GM13976 (cell line): ENCODE measurements at regions not wholly inside any gene's neighbourhood (a gene's known extent, or its start where the extent isn't known, plus 50 kb on each side); places are given as distances from the start of the nearest gene placed in this dataset.

Experiments
- DNase-seq: peaks from one replicate; pipeline ENCODE4 v3.0.0; 2012; ENCODE audit warnings: low spot score
- in situ Hi-C: fragments of 300-500 bp; cut with MboI; formaldehyde crosslinking; loops from one replicate; pipeline ENCODE4 v1.12.0; 2022; ENCODE audit warnings: low sequenced_read_pairs, mixed read lengths, inconsistent platforms; ENCODE audit not compliant: unreplicated experiment
- TF ChIP-seq, protein P1 (sequence below): IDR thresholded peaks from 2 replicates; pipeline ENCODE4 v1.5.1; 2012; ENCODE audit warnings: borderline replicate concordance, mild to moderate bottlenecking; ENCODE audit not compliant: insufficient read depth; ENCODE audit errors: extremely low read depth, missing control alignments, control extremely low read depth

DNA sequence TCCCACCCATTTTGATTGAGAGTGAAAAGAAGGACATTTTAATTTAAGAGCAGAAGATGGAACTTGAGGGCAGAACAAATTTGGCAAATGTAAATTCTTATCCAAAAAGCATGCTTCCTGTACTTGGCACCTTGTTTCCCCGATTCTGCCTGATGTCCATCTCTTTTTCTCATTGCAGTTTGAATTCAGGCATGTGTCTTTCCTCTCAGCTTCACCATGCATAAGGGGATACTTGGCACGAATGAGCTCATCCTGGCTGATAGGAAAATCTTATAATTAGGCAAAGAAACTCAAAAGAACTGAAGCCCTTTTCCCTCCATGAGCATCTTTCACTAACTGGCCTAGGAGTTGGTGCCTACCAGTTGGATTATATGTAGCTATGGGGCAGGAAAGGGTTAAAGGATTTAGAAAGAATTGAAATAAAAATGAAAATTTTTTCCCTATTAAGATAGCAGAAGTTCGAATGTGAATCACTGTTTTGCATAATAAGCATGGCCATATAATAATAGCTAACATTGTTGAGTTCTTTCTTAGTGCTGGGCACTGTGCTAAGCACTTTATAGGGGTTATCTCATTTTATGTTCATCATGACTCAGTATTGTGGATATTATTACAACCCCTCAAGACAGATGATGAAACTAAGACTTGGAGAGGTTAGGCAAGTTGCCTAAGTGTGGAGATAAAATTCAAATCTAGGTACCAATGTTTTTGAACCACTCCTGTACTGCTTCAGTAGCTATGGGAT, 386.6 kb downstream of the KCNRG start:
- in situ Hi-C loops = no loop called here
- DNase-seq = no peak
- TF ChIP-seq, protein P1, sequence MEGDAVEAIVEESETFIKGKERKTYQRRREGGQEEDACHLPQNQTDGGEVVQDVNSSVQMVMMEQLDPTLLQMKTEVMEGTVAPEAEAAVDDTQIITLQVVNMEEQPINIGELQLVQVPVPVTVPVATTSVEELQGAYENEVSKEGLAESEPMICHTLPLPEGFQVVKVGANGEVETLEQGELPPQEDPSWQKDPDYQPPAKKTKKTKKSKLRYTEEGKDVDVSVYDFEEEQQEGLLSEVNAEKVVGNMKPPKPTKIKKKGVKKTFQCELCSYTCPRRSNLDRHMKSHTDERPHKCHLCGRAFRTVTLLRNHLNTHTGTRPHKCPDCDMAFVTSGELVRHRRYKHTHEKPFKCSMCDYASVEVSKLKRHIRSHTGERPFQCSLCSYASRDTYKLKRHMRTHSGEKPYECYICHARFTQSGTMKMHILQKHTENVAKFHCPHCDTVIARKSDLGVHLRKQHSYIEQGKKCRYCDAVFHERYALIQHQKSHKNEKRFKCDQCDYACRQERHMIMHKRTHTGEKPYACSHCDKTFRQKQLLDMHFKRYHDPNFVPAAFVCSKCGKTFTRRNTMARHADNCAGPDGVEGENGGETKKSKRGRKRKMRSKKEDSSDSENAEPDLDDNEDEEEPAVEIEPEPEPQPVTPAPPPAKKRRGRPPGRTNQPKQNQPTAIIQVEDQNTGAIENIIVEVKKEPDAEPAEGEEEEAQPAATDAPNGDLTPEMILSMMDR = no peak

DNA sequence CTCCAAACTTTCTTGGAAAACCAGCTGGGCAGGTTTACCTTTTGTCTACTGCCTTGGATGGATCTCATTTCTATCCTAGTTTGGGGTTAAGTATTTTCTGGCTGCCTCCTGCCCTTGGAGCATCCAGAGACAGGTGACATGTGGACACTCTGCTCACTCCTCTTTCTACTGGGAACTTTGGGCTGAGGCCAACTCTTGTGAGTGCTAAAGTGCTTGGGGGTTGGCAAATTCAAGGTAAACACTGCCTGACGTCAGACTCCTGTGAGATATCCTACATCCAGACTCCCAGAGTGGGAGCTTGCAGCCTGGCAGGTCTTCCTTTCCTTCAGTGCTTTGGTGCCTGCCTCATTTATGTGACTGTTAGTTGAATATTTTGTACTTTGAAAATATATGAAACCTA, 388.1 kb downstream of the KCNRG start:
- in situ Hi-C loops = no loop called here
- TF ChIP-seq, protein P1 = no peak
- DNase-seq = no peak

DNA sequence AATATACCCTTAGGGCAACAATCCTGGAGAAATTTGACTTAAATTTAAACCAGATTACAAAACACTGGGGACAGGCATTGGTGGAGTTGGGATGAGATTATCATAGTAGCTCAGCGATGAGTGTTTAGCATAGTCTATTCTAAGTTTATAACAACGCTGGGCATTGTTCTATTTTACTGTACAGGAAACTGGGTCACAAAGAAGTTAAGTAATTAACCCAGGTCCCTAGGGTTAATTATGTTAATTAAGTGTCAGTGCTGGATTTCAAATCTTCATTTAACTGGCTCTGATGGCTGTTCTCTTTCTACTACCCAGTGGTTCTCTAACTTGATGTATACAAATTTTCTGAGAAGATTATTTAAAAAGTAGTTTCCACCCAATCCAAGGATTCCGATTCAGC, 388.9 kb downstream of the KCNRG start:
- no peak for DNase-seq
- in situ Hi-C loops = no loop called here
- TF ChIP-seq, protein P1 = no peak

DNA sequence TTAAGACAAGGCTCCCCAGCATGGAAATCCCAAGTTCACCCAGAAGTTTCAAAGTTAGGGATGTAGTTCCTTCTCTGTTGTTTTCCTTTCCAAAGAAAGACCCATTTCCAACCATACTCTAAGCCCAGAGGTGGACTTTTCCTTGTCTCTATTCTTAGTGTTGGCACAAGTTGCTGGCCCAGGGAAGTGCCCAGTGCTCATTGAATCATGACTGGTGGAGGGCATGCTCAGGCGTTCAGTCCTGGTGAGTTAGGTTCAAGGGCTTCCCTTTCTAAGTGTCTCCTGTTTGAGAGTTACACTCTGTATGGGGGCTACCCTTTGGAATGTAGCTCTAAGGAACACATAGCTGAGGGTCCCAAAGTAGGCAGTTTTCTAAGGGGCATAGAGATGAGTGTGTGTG, 389.5 kb downstream of the KCNRG start:
- TF ChIP-seq, protein P1 = no peak
- no peak for DNase-seq
- in situ Hi-C loops = no loop called here

DNA sequence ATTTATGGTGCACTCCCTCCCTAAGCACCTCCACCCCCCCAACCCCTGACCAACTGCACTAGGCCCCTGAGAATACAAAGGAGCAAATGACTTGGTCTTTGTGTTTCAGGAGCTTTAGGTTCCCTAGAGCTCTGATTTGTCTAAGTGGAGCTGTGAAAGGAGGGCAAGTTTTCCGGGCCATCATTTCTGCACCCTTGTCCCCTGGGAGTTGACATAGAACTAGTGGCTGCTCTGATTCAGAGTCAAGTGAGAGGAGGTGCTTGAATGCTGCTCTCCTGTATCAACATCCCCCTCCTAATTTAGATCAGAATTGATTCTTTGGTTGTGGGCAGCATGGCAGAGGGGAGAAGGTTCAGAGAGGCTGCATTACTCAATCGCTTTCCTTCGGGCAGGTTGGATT, 391.6 kb downstream of the KCNRG start:
- DNase-seq = no peak
- in situ Hi-C loops = no loop called here
- TF ChIP-seq, protein P1 = no peak

DNA sequence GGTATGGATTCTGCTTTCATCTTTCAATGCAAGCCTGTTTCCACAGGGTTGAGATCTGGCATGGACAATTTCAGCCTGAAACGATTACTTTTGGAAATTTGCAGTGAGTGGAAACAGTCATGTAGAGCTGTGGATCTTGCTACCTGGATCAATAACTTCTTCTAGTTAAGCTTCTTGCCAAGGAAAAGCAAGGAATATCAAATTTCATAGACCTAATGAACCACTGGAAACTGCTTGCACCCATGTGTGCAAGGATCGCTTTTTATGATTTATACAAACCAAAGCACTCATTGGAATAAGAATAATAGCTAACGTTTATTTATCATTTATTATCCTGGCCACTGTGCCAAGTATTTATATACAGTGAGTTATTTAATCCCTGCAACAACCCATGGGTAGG, 392.8 kb downstream of the KCNRG start:
- TF ChIP-seq, protein P1 = no peak
- in situ Hi-C loops = no loop called here
- DNase-seq = no peak
